Stimulated activated naive B cell treated with anti-CD40 and anti-IgM and Interleukin-4, amounts not matched to agents 10 μg/mL and 1 μg/mL and 100 μg/mL, for 72 hours (primary cell): ENCODE measurements at regions not wholly inside any gene's neighbourhood (a gene's known extent, or its start where the extent isn't known, plus 50 kb on each side); places are given as distances from the start of the nearest gene placed in this dataset.

Experiments used
- ATAC-seq, 2 donors: fragments of 150-1000 bp; cut with Tn5 transposase; replicated peaks; 2 replicates each; pipeline ENCODE4 v1.10.0; 2021; ENCODE audit warnings: moderate library complexity in 1 of 2
- DNase-seq: peaks from one replicate; pipeline ENCODE4 v3.0.0; 2021
- H3K27ac Mint-ChIP-seq: one replicate; pipeline ENCODE4 v1.8.0; 2022; ENCODE audit warnings: mild to moderate bottlenecking, mixed read lengths
- H3K27me3 Mint-ChIP-seq, 2 donors: one replicate each; pipeline ENCODE4 v1.8.0; 2022; ENCODE audit warnings: mixed read lengths in 2 of 2
- H3K36me3 Mint-ChIP-seq, 2 donors: one replicate each; pipeline ENCODE4 v1.8.0; 2022; ENCODE audit warnings: mixed read lengths in 2 of 2, mild to moderate bottlenecking in 1 of 2
- H3K4me1 Mint-ChIP-seq, 2 donors: one replicate each; pipeline ENCODE4 v1.8.0; 2022; ENCODE audit warnings: mixed read lengths in 2 of 2, mild to moderate bottlenecking in 1 of 2
- H3K4me3 Mint-ChIP-seq, 2 donors: one replicate each; pipeline ENCODE4 v1.8.0; 2022; ENCODE audit warnings: mild to moderate bottlenecking in 2 of 2, mixed read lengths in 2 of 2, moderate library complexity in 1 of 2
- H3K9me3 Mint-ChIP-seq, 2 donors: one replicate each; pipeline ENCODE4 v1.8.0; 2022; ENCODE audit warnings: mixed read lengths in 2 of 2, mild to moderate bottlenecking in 1 of 2

DNA sequence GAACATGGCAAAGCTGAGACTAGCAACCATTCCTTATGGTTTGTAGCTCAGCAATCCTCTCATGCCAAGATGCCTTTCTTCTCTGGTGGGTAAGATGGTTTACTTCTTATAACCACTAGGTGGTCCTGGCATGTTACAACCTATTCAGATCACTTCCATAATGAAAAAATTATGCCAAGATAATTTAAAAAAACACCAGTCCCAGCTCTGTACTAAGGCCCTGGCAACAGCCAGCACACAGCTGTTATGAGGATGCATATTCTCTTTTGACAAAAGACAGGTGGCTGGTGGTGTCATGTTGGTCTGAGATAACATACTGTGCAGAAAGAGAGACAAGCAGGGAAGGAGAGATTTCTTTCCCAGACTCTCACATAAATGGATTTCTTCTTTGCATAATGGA is 65.7 kb upstream of the FRMD4B start:
- H3K9me3 Mint-ChIP-seq: no peaks in the 10 kb centered on the region
- ATAC-seq (no peak), DNase-seq (no peak)
- no peak overlapping the region for H3K27ac Mint-ChIP-seq
- H3K36me3 Mint-ChIP-seq: no peaks in the 10 kb centered on the region
- no peaks in the 10 kb centered on the region for H3K4me1 Mint-ChIP-seq
- H3K27me3 Mint-ChIP-seq: peaks cover 0 to 2% of the 10 kb centered on the region in 2 donors
- H3K4me3 Mint-ChIP-seq: no peak overlapping the region

- no peak overlapping the region for H3K27ac Mint-ChIP-seq
- peaks cover 0 to 2% of the 10 kb centered on the region in 2 donors for H3K9me3 Mint-ChIP-seq
- ATAC-seq (no peak), DNase-seq (no peak)
- H3K36me3 Mint-ChIP-seq: no peaks in the 10 kb centered on the region
- H3K27me3 Mint-ChIP-seq: peaks cover 0 to 4% of the 10 kb centered on the region in 2 donors
- H3K4me3 Mint-ChIP-seq: no peak overlapping the region
- H3K4me1 Mint-ChIP-seq: no peaks in the 10 kb centered on the region
These were observed 63.0 kb upstream of the FRMD4B start for GRCh38 chr3:69448877-69449276.

- Mint-ChIP-seq H3K27ac (no peak overlapping the region), H3K27me3 (peaks cover 0 to 4% of the 10 kb centered on the region in 2 donors), H3K4me1 (no peaks in the 10 kb centered on the region), H3K9me3 (peaks cover 0 to 4% of the 10 kb centered on the region in 2 donors), H3K36me3 (no peaks in the 10 kb centered on the region), H3K4me3 (no peak overlapping the region)
- DNase-seq (no peak), ATAC-seq (no peak)
These were observed 60.6 kb upstream of the FRMD4B start for GRCh38 chr3:69446402-69447072.

DNA sequence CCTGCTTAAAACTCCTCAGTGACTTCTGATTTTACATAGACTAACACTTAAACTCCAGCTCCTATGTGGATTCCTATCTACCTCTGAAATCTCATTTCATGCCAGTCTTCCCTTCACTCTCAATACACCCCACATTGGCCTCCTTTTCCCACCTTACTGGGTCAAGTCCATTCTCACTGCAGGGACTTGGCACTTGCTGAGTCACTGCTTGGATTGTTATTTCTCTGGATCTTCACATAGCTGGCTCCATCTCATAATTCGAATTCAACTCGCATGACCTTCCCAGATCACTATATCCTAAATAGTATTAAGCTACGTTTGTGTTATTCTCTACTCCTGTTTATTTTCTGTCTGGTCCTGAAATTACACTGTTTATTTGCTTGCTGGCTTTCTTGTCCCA is 59.6 kb upstream of the FRMD4B start:
- H3K4me3 Mint-ChIP-seq: no peak overlapping the region
- ATAC-seq (no peak), DNase-seq (no peak)
- peaks cover 0 to 2% of the 10 kb centered on the region in 2 donors for H3K4me1 Mint-ChIP-seq
- no peaks in the 10 kb centered on the region for H3K36me3 Mint-ChIP-seq
- H3K9me3 Mint-ChIP-seq: peaks cover 0 to 4% of the 10 kb centered on the region in 2 donors
- H3K27me3 Mint-ChIP-seq: peaks cover 0 to 4% of the 10 kb centered on the region in 2 donors
- H3K27ac Mint-ChIP-seq: no peak overlapping the region

DNA sequence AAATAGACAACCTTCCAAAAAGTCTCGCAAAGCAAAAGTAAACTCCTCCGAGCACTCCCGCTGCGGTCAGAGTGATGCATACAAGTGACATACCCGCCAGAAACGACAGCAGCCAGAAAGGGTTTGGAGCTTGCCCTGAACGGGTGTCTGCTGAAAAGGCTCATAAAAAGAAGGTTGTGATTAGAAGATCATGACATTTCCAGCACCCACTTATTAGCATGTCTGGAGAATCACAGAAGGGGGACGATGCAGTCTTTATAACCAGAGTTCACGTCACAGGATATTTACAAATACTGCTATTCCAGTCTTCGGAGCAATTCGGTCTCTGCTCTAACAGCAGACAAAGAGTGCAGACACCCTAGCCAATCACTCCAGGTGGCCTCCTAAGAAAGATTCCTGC is 59.1 kb upstream of the FRMD4B start:
- DNase-seq: no peak
- Mint-ChIP-seq H3K9me3 (peaks cover 0 to 4% of the 10 kb centered on the region in 2 donors), H3K4me1 (peaks cover 0 to 2% of the 10 kb centered on the region in 2 donors), H3K36me3 (no peaks in the 10 kb centered on the region), H3K27ac (no peak overlapping the region), H3K27me3 (peaks cover 0 to 4% of the 10 kb centered on the region in 2 donors), H3K4me3 (no peak overlapping the region)
- no peak for ATAC-seq

DNA sequence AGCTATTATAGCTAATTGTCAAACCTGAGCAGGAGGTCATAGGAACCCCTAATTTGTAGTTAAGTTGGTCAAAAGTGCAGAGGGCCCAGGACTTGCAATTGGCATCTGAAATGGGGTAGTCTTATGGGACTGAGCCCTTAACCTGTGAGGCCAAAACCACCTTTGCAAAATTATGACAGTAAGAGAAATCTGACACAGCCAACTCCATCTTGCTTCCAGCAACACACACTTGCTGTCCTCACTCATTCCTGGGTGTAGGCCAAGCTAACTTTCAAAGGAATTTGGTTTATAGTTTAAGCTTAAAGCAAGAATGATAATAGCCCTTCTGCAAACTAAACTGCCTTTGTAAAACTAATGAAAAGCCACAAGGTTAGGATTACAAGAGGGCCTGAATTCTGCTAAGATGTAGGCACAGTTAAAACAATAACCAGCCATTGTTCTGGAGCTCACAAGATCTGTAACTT is 57.6 kb upstream of the FRMD4B start:
- Mint-ChIP-seq H3K9me3 (peaks cover 0 to 4% of the 10 kb centered on the region in 2 donors), H3K36me3 (no peaks in the 10 kb centered on the region), H3K27ac (no peak overlapping the region), H3K4me1 (peaks cover 6 to 7% of the 10 kb centered on the region in 2 donors), H3K4me3 (no peak overlapping the region), H3K27me3 (peaks cover 0 to 4% of the 10 kb centered on the region in 2 donors)
- no peak for DNase-seq
- ATAC-seq: no peak

- H3K9me3 Mint-ChIP-seq: peaks cover 0 to 4% of the 10 kb centered on the region in 2 donors
- no peaks in the 10 kb centered on the region for H3K36me3 Mint-ChIP-seq
- peaks cover 6 to 7% of the 10 kb centered on the region in 2 donors for H3K4me1 Mint-ChIP-seq
- H3K4me3 Mint-ChIP-seq: no peak overlapping the region
- ATAC-seq: peak in 1 of 2 donors; percentile 62
- no peak overlapping the region for H3K27ac Mint-ChIP-seq
- no peak for DNase-seq
- peaks cover 0 to 4% of the 10 kb centered on the region in 2 donors for H3K27me3 Mint-ChIP-seq
These were observed 57.0 kb upstream of the FRMD4B start for GRCh38 chr3:69442771-69443311.

DNA sequence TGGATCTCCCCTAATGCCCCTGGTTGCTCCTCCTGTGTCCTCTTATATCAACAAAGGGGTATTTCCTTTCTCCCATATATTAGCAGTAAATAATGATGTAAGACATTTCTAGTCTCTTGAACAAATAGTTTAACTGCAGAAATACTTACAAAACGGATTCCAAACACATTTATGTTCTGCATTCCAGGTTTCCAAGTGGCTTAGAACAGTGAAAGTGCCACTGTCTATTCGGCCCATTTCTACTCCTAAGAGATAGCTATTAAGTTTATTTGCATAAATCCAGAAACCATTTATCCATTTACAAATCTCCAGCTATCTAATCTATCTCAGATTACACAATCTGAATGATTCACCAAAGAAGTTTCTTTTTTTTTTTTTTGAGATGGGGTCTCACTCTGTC is 55.8 kb upstream of the FRMD4B start:
- H3K4me3 Mint-ChIP-seq: no peak overlapping the region
- no peak overlapping the region for H3K27ac Mint-ChIP-seq
- peaks cover 0 to 4% of the 10 kb centered on the region in 2 donors for H3K27me3 Mint-ChIP-seq
- DNase-seq (no peak), ATAC-seq (no peak)
- no peaks in the 10 kb centered on the region for H3K36me3 Mint-ChIP-seq
- H3K9me3 Mint-ChIP-seq: peaks cover 0 to 4% of the 10 kb centered on the region in 2 donors
- peaks cover 7 to 8% of the 10 kb centered on the region in 2 donors for H3K4me1 Mint-ChIP-seq

GRCh38 chr3:69441040-69441439 is 55.2 kb upstream of the FRMD4B start:
- no peaks in the 10 kb centered on the region for H3K27me3 Mint-ChIP-seq
- DNase-seq: no peak
- H3K36me3 Mint-ChIP-seq: no peaks in the 10 kb centered on the region
- H3K4me3 Mint-ChIP-seq: no peak overlapping the region
- ATAC-seq: no peak
- peaks cover 7 to 8% of the 10 kb centered on the region in 2 donors for H3K4me1 Mint-ChIP-seq
- H3K9me3 Mint-ChIP-seq: peaks cover 0 to 4% of the 10 kb centered on the region in 2 donors
- no peak overlapping the region for H3K27ac Mint-ChIP-seq

- Mint-ChIP-seq H3K4me3 (no peak overlapping the region), H3K27me3 (no peaks in the 10 kb centered on the region), H3K9me3 (peaks cover 0 to 4% of the 10 kb centered on the region in 2 donors), H3K36me3 (no peaks in the 10 kb centered on the region), H3K27ac (no peak overlapping the region), H3K4me1 (peaks cover 12 to 13% of the 10 kb centered on the region in 2 donors)
- DNase-seq (no peak), ATAC-seq (peak; percentile 34 to 37)
These were observed 53.9 kb upstream of the FRMD4B start for GRCh38 chr3:69439643-69440270.

GRCh38 chr3:69438476-69438875 is 52.6 kb upstream of the FRMD4B start:
- peaks cover 16 to 18% of the 10 kb centered on the region in 2 donors for H3K4me1 Mint-ChIP-seq
- H3K9me3 Mint-ChIP-seq: no peaks in the 10 kb centered on the region
- H3K4me3 Mint-ChIP-seq: no peak overlapping the region
- DNase-seq: no peak
- H3K27me3 Mint-ChIP-seq: peaks cover 0 to 4% of the 10 kb centered on the region in 2 donors
- no peaks in the 10 kb centered on the region for H3K36me3 Mint-ChIP-seq
- no peak for ATAC-seq
- H3K27ac Mint-ChIP-seq: no peak overlapping the region

DNA sequence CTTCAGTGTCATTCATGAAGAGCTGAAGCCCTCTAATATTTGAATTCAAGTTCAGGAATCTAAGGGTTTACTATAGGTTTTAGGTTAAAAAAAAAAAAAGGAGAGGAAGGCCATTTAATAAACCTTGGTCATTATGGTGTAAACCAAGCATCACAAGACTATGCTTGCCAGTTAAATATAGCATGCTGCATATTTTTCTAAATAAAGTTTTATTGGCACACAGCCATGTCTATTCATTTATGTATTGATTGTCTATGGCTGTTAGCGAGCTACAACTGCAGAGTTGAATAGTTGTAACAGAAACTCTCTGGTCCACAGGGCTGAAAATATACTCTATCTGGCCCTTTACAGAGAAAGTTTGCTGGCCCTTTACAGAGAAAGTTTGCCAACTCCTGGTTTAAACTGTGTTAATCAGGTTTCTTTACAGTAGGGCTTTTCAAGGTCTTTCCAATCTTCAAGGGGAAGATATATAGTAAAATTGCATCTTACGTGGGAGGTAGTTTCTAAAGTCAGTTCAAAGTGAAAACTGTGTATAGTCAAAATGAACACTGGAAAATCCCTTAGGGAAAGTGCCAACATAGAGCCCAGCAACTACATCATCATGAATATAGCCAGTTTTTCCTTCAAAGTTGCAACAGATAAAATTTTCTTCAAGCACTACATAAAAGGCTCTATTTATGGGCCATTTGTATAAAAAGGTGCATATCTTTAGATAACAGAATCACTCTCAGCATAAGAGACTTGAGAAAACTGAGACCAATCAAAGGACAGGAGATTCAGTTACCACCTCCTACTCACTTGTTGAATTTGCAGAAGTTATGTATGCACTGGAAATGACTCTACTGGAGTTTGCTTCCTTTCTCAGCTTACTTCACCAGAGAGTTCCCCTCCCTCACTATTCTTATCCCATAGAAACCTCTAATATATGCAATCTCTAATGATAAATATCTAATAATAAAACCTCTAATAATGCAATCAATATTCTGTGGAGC is 49.7 kb upstream of the FRMD4B start:
- ATAC-seq (peak; percentile 80 to 86), DNase-seq (no peak)

More for the DNA sequence above, 49.7 kb upstream of the FRMD4B start:
- Mint-ChIP-seq H3K4me1 (peaks cover 17 to 21% of the 10 kb centered on the region in 2 donors), H3K27me3 (peaks cover 4 to 7% of the 10 kb centered on the region in 2 donors), H3K4me3 (peak overlapping the region in 1 of 2 donors; percentile 5), H3K27ac (peak overlapping the region; percentile 70), H3K9me3 (no peaks in the 10 kb centered on the region), H3K36me3 (no peaks in the 10 kb centered on the region)
